Endodermal cell (in vitro differentiated cells): ENCODE measurements at regions not wholly inside any gene's neighbourhood (a gene's known extent, or its start where the extent isn't known, plus 50 kb on each side); places are given as distances from the start of the nearest gene placed in this dataset.
A peak's percentile ranks its signal among the peaks of the same experiment; 100 is the strongest.

ENCODE experiments used
- DNase-seq: peaks from one replicate; pipeline ENCODE4 v3.0.0-alpha.2; 2017
- H3K27ac ChIP-seq: 2 replicates; pipeline ENCODE4 v1.5.1; 2013; ENCODE audit warnings: mild to moderate bottlenecking, low read depth, low read length, moderate library complexity
- H3K27me3 ChIP-seq: 2 replicates; pipeline ENCODE4 v1.6.1; 2013; ENCODE audit warnings: mild to moderate bottlenecking, low read length, moderate library complexity; ENCODE audit not compliant: insufficient read depth, control insufficient read depth, poor library complexity, severe bottlenecking
- H3K36me3 ChIP-seq: 2 replicates; pipeline ENCODE4 v1.7.0; 2013; ENCODE audit warnings: mild to moderate bottlenecking, low read length, moderate library complexity; ENCODE audit not compliant: control insufficient read depth, insufficient read depth
- H3K4me1 ChIP-seq: one replicate; pipeline ENCODE4 v1.7.0; 2013; ENCODE audit warnings: low read length; ENCODE audit not compliant: control insufficient read depth, insufficient read depth
- H3K4me3 ChIP-seq: 2 replicates; pipeline ENCODE4 v1.5.1; 2013; ENCODE audit warnings: mild to moderate bottlenecking, low read length, moderate library complexity
- H3K9ac ChIP-seq: 2 replicates; pipeline ENCODE4 v1.6.1; 2013; ENCODE audit warnings: mild to moderate bottlenecking, low read length, moderate library complexity; ENCODE audit not compliant: poor library complexity, severe bottlenecking; ENCODE audit errors: extremely low read depth
- H3K9me3 ChIP-seq: 2 replicates; pipeline ENCODE4 v1.6.1; 2013; ENCODE audit warnings: mild to moderate bottlenecking, low read length, moderate library complexity; ENCODE audit not compliant: control insufficient read depth
- H3K27ac Mint-ChIP-seq: 2 replicates; pipeline ENCODE4 v1.8.0; 2020; ENCODE audit warnings: mixed read lengths
- H3K27me3 Mint-ChIP-seq: 2 replicates; pipeline ENCODE4 v1.8.0; 2021; ENCODE audit warnings: mild to moderate bottlenecking, mixed read lengths; ENCODE audit not compliant: insufficient read depth
- H3K36me3 Mint-ChIP-seq: 2 replicates; pipeline ENCODE4 v1.8.0; 2020; ENCODE audit warnings: low read depth, mixed read lengths
- H3K4me1 Mint-ChIP-seq: 2 replicates; pipeline ENCODE4 v1.8.0; 2020; ENCODE audit warnings: mixed read lengths
- H3K4me3 Mint-ChIP-seq: 2 replicates; pipeline ENCODE4 v1.8.0; 2020; ENCODE audit warnings: mild to moderate bottlenecking, moderate library complexity, mixed read lengths
- H3K9me3 Mint-ChIP-seq: 2 replicates; pipeline ENCODE4 v1.8.0; 2020; ENCODE audit warnings: mild to moderate bottlenecking, mixed read lengths
- CTCF ChIP-seq: fragments of 200-600 bp; sonication (generic); conservative IDR thresholded peaks from 2 replicates; pipeline ENCODE4 v1.5.0; 2021; ENCODE audit warnings: antibody characterized with exemption, mild to moderate bottlenecking
- WGBS, 2 experiments: methylation state at CpG; one replicate each; pipeline versions ENCODE4 v1.1.5 to v1.1.7; 2013; ENCODE audit warnings: missing lambda C conversion rate in 2 of 2, mixed read lengths in 1 of 2; ENCODE audit not compliant: insufficient coverage in 1 of 2, insufficient read length in 1 of 2; 5-methylcytosine and 5-hydroxymethylcytosine counted together

- Mint-ChIP-seq H3K4me1 (peaks cover 26% of the 10 kb centered on the region), H3K4me3 (peak overlapping the region; percentile 43), H3K27ac (peak overlapping the region; percentile 91), H3K27me3 (no peaks in the 10 kb centered on the region), H3K9me3 (peaks cover 25% of the 10 kb centered on the region), H3K36me3 (no peaks in the 10 kb centered on the region)
- Histone ChIP-seq H3K4me3 (peak overlapping the region; percentile 64), H3K4me1 (peaks cover 10% of the 10 kb centered on the region), H3K9ac (peak overlapping the region; percentile 29), H3K27ac (no peak overlapping the region), H3K36me3 (no peaks in the 10 kb centered on the region), H3K27me3 (no peaks in the 10 kb centered on the region), H3K9me3 (peaks cover 18% of the 10 kb centered on the region)
- WGBS, 2 experiments = 64% methylated on average over 2 of the region's 2 CpGs; no CpG with 5 or more reads in 1 of the 2 experiments
- TF ChIP-seq CTCF = no peak
- no peak for DNase-seq
Observed at GRCh38 chr2:56449449-56449860, 265.7 kb downstream of the CCDC85A start.

GRCh38 chr2:56450047-56450446 is 266.3 kb downstream of the CCDC85A start:
- Histone ChIP-seq H3K9me3 (peaks cover 18% of the 10 kb centered on the region), H3K4me1 (peaks cover 8% of the 10 kb centered on the region), H3K27me3 (no peaks in the 10 kb centered on the region), H3K4me3 (no peak overlapping the region), H3K27ac (no peak overlapping the region), H3K36me3 (no peaks in the 10 kb centered on the region), H3K9ac (no peak overlapping the region)
- no peak for DNase-seq
- 77% methylated on average over 1 of the region's 1 CpG; no CpG with 5 or more reads in 1 of the 2 experiments for WGBS, 2 experiments
- Mint-ChIP-seq H3K4me1 (peaks cover 20% of the 10 kb centered on the region), H3K36me3 (no peaks in the 10 kb centered on the region), H3K27ac (no peak overlapping the region), H3K27me3 (no peaks in the 10 kb centered on the region), H3K9me3 (peaks cover 25% of the 10 kb centered on the region), H3K4me3 (no peak overlapping the region)
- no peak for TF ChIP-seq CTCF

GRCh38 chr2:56450772-56451171 is 267.0 kb downstream of the CCDC85A start:
- Histone ChIP-seq H3K9me3 (peaks cover 18% of the 10 kb centered on the region), H3K4me3 (peak overlapping the region; percentile 41), H3K27ac (no peak overlapping the region), H3K4me1 (peaks cover 8% of the 10 kb centered on the region), H3K9ac (no peak overlapping the region), H3K36me3 (no peaks in the 10 kb centered on the region), H3K27me3 (no peaks in the 10 kb centered on the region)
- no peaks in the 10 kb centered on the region for H3K36me3 Mint-ChIP-seq
- H3K4me3 Mint-ChIP-seq = no peak overlapping the region
- H3K4me1 Mint-ChIP-seq = peaks cover 20% of the 10 kb centered on the region
- H3K27ac Mint-ChIP-seq = no peak overlapping the region
- no peak for DNase-seq
- no peak for TF ChIP-seq CTCF
- H3K9me3 Mint-ChIP-seq = peaks cover 25% of the 10 kb centered on the region
- no peaks in the 10 kb centered on the region for H3K27me3 Mint-ChIP-seq
